Fibroblast of pulmonary artery (primary cell): ENCODE measurements at regions not wholly inside any gene's neighbourhood (a gene's known extent, or its start where the extent isn't known, plus 50 kb on each side); places are given as distances from the start of the nearest gene placed in this dataset.

Experiments used
- DNase-seq: peaks from one replicate; pipeline ENCODE4 v3.0.0-alpha.2; 2010; ENCODE audit warnings: low read depth
- H3K4me3 ChIP-seq: replicated peaks from 2 replicates; pipeline ENCODE4 v1.5.1; 2011; ENCODE audit warnings: low read depth, mild to moderate bottlenecking, control low read depth, low read length, moderate library complexity
- CTCF ChIP-seq: IDR thresholded peaks from 2 replicates; pipeline ENCODE4 v1.5.1; 2011; ENCODE audit warnings: mild to moderate bottlenecking, control low read depth, low read length, inconsistent platforms; ENCODE audit errors: missing control alignments

GRCh38 chr4:111755571-111755970 lies 389.7 kb upstream of the FAM241A start:
- H3K4me3 ChIP-seq, result no peak overlapping the region
- TF ChIP-seq CTCF, result no peak
- DNase-seq, result no peak

GRCh38 chr4:111761531-111761930 lies 383.7 kb upstream of the FAM241A start:
- no peak overlapping the region for H3K4me3 ChIP-seq
- no peak for TF ChIP-seq CTCF
- no peak for DNase-seq

- no peak for TF ChIP-seq CTCF
- no peak for DNase-seq
- H3K4me3 ChIP-seq, result no peak overlapping the region
Measured at GRCh38 chr4:111770514-111770913, 374.7 kb upstream of the FAM241A start.

- no peak overlapping the region for H3K4me3 ChIP-seq
- TF ChIP-seq CTCF, result no peak
- no peak for DNase-seq
Measured at GRCh38 chr4:111773858-111774257, 371.4 kb upstream of the FAM241A start.

- no peak for DNase-seq
- TF ChIP-seq CTCF, result no peak
- no peak overlapping the region for H3K4me3 ChIP-seq
Measured at GRCh38 chr4:111775556-111776297, 369.5 kb upstream of the FAM241A start.

- TF ChIP-seq CTCF, result no peak
- H3K4me3 ChIP-seq, result no peak overlapping the region
- no peak for DNase-seq
Measured at GRCh38 chr4:111776561-111776960, 368.7 kb upstream of the FAM241A start.

- TF ChIP-seq CTCF, result no peak
- H3K4me3 ChIP-seq, result no peak overlapping the region
- no peak for DNase-seq
Measured at GRCh38 chr4:111778543-111778942, 366.7 kb upstream of the FAM241A start.
